Sigmoid colon (tissue), 4 donors: ENCODE measurements at regions not wholly inside any gene's neighbourhood (a gene's known extent, or its start where the extent isn't known, plus 50 kb on each side); places are given as distances from the start of the nearest gene placed in this dataset.

Source experiments
- POLR2A ChIP-seq, 2 donors: fragments of 450-650 bp; IDR thresholded peaks; one replicate each; pipeline ENCODE4 v1.6.1; 2016; ENCODE audit warnings: antibody characterized with exemption in 2 of 2, mild to moderate bottlenecking in 2 of 2, moderate library complexity in 2 of 2
- POLR2AphosphoS5 ChIP-seq, 4 donors: sonication (generic); formaldehyde crosslinking; IDR thresholded peaks; one replicate each; pipeline ENCODE4 v1.6.1; 2017; ENCODE audit warnings: antibody characterized with exemption in 4 of 4
- TF ChIP-seq, protein P1 (sequence below), 4 experiments: fragments of 450-650 bp in 3 of 4; fragments of 200-600 bp in 1 of 4; IDR thresholded peaks; one replicate each; pipeline ENCODE4 v1.5.1; 2016 to 2019; ENCODE audit warnings: antibody characterized with exemption in 4 of 4, mild to moderate bottlenecking in 3 of 4, moderate library complexity in 2 of 4

DNA sequence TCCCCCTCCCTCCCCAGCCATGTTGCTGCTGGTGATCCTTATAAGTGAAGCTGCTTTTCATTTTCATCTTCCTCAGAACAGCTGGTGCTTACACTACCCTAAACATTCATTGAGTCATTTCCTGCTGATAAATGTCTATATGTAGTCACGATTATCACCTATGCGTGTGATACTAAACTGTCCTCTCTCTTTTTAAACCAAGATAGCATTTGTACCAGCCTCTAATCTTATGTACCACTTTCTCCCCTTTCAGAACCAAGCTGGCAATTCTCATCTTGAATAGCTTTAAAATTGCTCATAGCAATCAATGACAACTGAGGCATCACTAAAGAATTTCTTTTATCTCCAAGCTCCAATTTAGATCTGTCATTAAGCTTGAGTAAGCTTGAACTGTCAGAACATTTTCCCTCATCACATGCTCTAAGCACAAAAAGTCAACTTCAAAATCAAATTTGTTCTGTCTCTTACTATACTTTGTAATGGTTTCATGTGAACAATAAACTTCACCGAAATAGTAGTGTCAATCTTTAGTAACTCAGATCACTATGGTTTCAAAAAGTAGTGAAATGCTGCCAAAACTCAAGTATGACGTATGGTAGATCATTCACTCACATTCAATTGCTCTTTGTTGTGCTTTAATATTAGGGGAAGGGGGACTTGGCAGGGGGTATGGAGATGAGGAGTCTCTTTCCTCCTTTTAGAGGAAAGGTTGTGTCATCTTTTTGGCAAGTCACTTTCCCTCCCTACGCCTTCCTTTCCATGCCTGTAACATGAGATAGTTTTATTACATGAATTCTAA is 178.1 kb upstream of the NOVA1 start:
- TF ChIP-seq, protein P1, sequence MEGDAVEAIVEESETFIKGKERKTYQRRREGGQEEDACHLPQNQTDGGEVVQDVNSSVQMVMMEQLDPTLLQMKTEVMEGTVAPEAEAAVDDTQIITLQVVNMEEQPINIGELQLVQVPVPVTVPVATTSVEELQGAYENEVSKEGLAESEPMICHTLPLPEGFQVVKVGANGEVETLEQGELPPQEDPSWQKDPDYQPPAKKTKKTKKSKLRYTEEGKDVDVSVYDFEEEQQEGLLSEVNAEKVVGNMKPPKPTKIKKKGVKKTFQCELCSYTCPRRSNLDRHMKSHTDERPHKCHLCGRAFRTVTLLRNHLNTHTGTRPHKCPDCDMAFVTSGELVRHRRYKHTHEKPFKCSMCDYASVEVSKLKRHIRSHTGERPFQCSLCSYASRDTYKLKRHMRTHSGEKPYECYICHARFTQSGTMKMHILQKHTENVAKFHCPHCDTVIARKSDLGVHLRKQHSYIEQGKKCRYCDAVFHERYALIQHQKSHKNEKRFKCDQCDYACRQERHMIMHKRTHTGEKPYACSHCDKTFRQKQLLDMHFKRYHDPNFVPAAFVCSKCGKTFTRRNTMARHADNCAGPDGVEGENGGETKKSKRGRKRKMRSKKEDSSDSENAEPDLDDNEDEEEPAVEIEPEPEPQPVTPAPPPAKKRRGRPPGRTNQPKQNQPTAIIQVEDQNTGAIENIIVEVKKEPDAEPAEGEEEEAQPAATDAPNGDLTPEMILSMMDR (IDR thresholded peaks at IDR 0.05), result no peak
- TF ChIP-seq POLR2A (IDR thresholded peaks at IDR 0.05) (no peak), POLR2AphosphoS5 (IDR thresholded peaks at IDR 0.05) (no peak)
